ENCODE measurements at regions not wholly inside any gene's neighbourhood (a gene's known extent, or its start where the extent isn't known, plus 50 kb on each side); places are given as distances from the start of the nearest gene placed in this dataset.

DNA sequence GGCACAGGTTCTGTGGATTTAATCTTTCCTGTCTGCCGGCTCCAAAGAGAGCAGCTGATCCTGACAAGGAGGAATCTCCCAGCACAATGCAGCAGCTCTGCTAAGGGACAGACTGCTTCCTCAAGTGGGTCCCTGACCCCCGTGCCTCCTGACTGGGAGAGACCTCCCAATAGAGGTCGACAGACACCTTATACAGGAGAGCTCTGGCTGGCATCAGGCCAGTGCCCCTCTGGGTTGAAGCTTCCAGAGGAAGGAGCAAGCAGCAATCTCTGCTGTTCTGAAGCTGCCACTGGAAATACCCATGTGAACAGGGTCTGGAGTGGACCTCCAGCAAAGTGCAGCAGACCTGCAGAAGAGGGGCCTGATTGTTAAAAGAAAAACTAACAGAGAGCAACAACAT lies 630.2 kb upstream of the FTMT start:
- FAIRE-seq, result no peak

DNA sequence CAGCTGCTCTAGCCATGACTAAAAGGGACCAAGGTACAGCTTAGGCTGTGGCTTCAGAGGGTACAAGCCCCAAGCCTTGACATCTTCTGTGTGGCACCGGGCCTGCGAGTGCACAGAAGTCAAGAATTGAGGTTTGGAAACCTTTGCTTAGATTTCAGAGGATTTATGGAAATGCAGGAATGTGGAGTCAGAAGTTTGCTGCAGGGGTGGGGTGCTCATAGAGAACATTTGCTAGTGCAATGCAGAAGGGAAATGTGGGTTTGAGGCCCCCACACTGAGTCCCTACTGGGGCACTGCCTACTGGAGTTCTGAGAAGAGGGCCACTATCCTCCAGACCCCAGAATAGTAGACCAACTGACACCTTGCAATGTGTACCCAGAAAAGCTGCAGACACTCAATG lies 624.9 kb upstream of the FTMT start:
- no peak for FAIRE-seq

DNA sequence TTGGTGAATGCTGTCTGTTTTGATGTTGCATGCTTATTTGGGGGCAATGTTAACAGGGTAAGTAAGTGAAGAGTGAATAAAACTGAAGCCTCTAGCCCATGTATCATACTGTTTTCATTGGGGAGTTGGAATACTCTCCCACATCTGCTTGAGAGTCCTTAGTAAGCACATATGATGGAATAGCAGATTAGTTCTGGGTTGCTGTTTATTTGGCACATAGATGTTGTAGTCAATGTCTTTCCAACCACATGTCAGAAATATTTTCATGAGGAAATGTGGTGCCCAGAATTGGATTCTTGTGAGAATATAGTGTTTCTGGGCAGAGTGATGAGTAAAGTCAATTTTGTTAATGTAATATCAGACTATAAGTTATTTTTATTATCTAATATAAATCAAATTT lies 611.7 kb upstream of the FTMT start:
- FAIRE-seq, result no peak

DNA sequence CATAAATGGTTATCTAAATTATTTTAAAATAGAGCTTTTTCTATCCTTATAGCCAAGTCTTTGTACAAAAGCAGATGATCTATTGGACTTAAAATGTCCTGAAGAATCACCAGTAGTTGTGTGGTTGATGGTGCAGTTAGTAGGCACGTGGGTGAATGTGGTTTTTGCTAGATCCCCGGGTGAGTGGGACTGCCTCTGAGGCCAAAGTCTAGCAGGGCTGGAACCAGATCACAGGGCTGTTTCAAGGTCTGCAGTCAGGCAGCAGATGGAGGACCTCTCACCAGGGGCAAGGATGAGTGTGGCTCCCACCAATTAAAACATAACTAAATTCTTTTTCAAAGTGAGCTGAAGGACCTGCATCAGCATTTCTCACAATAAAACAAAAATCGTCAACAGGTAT lies 604.7 kb upstream of the FTMT start:
- no peak for FAIRE-seq

DNA sequence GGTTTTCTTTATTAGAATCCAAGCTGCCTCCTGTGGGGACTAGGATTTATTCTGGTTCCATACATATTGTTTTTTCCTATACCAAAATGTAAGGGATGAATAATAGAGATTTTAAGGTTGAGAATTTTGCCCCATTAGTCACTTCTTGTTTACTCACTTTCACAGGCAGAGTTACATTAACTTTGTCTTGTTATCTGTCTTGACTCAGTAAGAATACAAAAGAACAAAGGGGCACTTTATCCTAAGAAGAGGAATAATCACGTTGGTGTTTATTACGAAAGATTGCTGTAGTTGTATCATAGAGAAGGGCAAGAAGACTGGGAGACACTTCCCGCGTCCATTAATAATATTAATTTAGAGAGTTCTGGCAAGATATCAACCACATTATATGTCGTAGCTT lies 599.7 kb upstream of the FTMT start:
- no peak for FAIRE-seq

DNA sequence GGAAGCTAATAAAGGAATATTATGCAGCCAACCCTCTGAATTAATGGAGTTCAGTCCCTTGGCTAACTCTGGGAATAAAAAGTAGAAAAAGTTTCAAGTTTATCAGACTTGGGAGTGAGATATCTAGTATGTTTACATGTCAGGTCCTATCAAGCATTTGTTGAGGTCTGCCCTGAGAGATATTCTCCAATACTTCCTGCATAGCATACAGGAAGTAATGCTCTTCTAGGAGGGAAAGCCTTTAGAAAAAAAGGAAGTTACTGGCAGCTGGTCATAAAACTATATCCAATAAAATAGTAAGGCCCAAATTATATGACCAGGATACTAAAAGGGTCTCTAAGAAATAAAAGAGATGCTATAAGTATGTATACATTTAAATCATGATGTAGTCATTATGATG lies 594.1 kb upstream of the FTMT start:
- no peak for FAIRE-seq

DNA sequence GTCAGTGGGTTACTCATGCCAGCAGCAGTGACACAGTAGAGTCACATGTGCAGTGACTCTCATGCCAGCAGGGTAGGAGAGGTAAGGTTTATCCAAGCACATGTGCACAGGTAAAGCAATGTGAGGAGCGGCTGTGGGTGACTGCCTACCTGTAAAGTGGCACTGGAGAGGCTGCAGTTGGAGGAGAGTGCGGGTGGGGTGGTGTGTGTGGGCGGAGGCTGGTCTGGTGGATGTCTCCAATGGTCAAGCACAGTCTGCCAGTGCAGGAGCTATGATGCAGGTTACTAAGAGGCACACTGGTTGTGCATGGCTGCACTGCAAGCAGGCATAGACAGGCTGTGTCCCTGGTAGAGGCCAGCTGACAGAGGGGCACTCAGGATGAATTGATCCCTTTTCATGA lies 588.2 kb upstream of the FTMT start:
- FAIRE-seq, result no peak

DNA sequence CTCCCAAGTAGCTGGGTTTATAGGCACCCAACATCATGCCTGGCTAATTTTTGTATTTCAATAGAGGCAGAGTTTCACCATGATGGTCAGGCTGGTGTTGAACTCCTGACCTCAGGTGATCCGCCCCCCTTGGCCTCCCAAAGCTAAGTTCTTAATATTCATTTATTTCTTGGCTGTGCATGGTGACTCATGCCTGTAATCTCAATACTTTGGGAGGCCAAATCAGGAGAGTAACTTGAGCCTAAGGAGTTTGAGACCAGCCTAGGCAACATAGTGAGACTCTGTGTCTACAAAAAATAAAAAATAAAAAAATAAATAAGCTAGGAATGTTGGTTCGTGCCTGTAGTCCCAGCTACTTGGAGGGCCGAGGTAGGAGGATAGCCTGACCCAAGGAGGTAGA lies 587.1 kb upstream of the FTMT start:
- FAIRE-seq, result no peak

DNA sequence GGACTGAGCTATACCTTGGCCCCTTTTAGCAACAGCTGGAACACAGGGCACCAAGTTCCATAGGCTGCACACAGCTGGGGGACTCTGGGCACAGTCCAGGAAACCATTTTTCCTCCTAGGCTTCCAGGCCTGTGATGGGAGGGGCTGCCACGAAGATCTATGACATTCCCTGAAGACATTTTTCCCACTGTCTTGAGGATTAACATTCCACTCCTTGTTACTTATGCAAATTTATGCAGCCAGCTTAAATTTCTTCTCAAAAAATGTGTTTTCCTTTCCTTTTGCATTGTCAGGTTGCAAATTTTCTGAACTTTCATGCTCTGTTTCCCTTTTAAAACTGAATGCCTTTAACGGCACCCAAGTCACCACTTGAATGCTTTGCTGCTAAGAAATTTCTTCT lies 580.1 kb upstream of the FTMT start:
- no peak for FAIRE-seq

DNA sequence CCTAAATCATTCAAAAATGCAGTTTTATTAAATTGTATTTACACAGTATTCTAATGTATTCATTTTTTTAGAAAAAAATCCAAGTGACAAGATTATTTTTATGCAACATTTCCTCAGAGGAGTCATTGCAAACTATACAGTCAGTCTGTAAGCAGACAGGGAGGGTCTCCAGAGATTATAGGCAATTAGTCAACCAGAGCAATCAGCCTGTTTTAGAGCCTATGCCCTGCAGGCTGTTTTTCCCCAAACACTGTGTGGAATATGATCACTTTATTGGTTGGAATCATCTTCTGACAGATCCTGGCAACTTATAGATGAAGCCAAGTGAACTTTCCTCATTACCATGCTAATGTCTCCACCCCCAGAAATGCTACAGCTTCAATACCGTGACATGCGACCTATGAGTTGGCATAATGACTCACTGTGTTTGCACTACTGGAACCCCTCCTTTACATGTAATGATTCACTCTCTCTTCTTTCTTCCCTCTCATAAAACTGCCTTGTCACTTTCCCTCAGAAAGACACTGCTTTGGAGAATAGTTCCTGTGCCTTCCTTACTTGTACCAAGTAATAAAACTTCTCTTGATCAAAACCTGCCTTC lies 577.7 kb upstream of the FTMT start:
- no peak for FAIRE-seq

DNA sequence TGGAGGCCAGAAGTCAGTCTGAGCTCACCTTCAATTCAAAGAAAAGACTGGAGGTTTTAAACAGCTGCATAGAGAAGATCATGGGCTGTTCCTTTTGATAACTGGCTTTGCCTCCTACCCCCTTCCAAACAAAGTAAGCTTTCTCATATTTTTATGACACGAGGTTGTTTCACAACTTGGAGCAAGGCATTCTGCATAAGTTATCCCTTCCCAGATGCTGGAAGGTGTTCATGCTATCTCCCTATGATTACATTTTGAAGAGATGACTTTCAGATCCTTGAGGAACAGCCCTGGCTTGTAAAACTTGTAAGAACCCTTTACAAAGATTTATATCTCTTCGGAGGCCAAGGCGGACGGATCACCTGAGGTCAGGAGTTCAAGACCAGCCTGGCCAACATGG lies 571.9 kb upstream of the FTMT start:
- no peak for FAIRE-seq

DNA sequence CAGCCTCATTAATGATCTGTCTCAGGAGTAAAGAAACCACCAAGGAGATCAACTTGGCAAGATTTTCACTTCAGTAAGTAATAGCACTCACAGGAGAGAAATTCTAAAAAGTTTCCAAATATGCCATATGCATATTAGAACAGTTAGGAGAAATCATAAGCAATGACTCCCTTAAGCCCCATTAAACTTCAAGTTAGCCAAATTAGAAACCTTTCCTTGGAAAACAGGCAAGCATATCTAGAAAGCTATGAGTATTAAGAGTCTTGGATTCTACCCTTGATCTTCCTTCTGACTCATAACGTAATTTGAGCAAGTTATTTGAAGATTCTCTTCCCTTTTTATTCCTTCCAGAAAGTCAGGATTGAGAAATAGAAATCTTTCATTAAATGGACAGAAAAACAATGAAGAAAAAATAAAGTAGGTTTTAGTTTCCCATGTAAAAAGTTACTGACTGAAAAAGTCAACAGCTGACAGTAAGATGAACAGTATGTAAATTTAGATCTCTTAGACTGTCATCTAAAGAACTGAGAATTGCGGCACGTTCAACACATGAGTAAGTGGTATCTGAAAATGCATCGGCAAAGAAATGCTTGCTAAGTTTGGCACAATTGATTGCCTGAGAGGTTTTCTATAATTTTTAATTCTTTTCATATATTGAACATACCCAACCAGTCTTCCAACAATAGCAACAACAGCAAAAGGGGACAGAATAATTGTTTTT lies 565.7 kb upstream of the FTMT start:
- FAIRE-seq, result no peak

DNA sequence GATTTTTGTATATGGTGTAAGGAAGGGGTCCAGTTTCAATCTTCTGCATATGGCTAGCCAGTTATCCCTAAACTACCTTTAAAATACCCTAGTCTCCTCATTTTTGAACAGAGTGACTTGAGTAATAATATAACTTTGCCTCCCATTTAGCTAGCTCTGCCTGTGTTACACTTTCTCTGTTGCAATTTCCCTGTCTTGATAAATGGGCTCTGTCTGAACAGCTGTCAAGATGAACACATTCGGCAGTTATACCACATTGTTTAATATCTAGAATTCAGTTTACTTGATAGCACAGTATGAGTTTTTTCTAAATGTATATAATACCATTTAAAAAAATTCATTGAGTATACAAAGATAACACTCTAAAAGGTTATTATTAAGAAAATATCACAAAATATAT lies 562.9 kb upstream of the FTMT start:
- FAIRE-seq, result no peak

DNA sequence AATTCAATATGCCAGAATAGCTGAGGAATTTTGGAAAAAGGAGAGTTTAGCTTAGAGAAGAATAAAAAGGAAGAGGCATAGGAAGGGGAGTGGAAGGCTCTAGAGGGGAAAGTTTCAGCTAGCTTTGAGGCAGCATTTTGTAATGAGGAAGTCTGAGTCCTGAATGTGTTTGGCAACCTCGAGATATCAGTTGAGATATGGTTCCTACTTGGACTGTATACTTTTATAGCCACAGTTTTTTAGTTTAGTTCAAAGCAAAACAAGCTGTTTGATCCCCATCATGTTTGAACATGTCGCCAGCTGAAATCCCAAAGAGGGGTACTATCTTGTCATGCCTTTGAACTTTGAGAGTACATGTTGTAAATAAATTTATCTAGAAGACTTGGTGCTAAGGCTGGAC lies 559.0 kb upstream of the FTMT start:
- no peak for FAIRE-seq

DNA sequence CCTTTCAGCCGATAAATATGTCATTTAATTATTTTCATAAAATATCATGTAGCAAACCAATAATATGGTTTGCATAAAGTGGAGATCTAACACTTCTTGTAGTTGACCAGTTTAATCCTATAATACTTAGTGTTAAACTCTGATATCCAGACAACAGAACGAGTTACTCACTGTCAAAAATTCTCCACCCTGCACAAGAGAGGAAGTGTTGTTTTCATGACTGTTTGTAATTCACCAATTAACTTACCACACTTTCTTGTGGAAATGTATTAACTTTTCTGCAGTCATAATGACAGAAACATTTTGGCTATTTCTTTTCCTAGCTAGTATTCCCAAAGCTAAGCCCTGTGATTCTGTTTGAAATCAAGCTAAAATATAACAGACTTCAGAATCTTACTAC lies 555.3 kb upstream of the FTMT start:
- FAIRE-seq, result no peak

DNA sequence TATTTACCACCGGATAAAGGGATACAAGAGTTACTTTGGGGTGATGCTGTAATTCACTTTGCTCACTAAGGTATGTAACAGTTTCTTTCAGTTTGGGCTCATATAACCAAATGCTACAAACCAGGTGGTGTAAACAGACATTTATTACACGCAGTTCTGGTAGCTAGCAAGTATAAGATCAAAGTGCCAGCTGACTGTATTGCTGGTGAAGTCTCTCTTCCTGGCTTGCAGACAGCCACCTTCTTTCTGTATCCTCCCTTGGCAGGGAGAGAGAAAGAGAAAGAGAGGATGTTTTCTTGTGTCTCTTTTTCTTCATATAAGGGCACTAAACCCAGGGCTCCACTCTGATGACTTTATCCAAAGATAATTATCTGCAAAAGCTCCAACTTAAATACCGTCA lies 552.5 kb upstream of the FTMT start:
- FAIRE-seq, result no peak

DNA sequence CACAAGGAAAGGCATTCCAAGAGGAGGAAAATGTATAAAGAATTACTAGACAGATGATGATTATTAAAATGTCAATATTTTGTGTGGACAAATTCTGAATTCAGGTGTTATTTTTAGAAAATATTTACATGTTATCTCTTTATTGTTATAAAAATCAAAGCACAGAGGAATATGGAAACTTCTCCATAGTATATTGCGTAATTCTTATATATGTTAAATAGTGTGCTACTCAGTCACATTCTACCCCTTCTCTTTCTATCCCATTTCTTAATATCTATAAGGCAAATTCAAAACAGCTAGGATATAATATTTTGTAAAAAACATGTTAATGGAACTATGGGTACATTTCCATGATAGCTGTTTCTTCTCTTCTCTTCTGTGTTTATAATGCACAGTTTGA lies 546.8 kb upstream of the FTMT start:
- FAIRE-seq, result no peak

DNA sequence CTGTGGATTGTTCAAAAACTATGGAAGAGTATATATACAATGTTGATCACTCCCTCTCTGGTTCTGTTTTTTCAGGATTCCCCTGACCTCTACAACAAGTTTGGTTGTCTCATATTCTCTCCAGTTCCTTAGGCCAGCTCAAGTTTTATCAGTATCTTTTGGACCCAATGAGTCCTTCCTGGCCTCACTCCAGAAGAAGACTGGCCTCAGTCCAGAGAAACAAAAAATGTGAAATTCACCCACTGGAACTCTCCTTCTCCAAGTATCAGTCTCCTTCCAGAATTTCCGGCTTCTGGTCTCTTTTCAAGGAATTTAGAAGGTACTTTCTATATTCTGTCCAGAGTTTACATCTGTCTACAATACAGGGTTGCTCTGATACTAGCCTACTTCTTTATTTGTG lies 537.8 kb upstream of the FTMT start:
- FAIRE-seq, result no peak

DNA sequence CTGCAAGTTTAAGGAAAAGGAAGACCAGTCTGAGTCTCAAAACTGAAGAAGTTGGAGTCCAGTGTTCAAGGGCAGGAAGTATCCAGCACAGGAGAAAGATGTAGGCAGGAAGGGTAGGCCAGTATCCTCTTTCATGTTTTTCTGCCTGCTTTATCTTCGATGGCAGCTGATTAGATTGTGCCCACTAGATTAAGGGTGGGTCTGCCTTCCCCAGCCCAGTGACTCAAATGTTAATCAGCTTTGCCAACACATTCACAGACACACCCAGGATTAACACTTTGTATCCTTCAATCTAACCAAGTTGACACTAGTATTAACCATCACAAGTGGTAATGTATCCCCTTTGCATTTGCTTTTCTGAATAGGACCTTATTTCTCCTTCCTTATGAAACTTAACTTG lies 535.9 kb upstream of the FTMT start:
- FAIRE-seq, result no peak

DNA sequence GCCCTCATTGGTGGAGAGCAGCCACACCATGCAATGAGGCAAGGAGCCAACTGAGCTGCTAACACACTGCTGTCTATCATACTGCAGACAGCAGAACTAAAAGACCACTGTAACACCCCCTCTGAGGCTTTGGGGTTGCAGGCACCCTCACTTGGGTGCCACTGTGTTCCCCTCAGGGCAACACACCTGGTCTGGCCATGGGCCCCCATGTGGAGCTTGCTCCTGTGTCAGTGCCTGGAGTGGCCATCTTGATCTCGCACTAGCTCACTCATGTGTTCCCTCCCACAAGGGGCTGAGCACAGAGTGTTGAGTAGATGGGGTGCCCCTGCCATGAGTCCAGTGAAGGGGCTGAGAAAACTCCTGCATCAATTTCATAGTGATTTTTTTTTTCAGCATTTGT lies 532.4 kb upstream of the FTMT start:
- no peak for FAIRE-seq

DNA sequence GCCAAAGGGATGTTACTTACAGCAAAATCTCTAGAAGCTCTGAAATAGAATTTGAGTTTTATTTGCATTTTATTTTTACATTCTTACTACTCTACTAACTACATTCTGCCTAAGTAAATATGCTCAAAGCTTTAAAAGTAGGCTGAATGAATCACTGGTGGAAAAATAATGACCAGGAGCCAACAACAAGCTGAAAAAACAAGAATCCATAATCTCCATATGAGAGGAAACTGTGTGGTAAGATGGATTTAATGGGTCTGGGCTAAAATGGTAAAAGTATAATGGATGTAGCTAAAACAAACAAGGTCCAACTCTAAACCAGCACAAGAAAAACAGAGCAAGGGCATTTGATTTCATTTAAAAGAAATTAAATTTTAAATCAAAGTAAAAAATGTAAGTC lies 525.8 kb upstream of the FTMT start:
- FAIRE-seq, result no peak

DNA sequence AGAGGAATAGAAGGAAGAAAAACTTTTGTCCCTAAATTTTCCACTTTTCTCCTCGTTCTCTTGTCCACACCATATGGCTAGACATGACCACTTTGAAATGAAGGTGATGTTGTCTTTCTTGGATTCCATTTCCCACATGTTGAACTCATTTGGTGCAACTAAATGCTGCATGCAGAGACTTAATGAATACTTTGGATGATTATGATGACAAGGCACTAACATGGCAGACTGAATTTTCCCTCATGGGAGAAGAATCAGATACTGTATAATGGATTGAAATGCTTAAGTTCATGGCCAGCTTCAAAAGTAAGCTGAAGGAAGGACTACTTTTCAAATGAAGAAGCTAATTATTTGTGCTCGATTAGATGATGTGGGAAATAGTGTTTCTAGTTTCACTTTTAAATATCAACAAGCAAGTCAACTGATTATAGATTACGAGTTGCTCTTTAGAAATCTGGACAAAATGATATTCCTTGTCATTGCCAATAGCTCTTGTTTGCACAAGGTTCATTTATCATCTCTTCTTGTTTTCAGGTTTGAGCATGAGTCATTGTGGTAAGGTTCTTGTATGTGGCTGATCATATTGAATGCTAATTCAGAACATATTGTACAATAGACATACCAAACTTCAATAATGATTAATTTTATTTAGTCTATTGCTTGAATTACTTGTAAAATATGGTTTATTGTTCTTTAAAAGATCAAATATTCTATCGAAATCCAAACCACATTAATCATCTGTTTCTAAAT lies 501.3 kb upstream of the FTMT start:
- FAIRE-seq, result no peak

DNA sequence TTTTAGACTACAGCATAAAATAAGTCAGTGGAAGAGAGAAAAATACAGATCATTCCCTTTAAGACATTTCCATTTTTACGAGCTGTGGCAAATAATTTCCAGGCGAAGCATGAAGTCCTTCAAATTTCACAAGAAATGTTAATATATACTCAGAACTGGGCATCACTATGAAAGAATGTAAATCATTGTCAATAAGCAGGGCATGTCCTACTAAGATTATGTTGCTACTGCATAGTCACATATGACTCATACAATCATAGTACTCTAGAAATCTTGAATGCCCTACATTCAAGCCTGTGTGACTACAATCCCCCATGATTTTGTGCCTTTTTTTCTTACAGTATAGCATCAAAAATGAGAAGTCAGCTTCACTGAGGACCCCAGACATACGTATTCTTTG lies 485.2 kb upstream of the FTMT start:
- no peak for FAIRE-seq

DNA sequence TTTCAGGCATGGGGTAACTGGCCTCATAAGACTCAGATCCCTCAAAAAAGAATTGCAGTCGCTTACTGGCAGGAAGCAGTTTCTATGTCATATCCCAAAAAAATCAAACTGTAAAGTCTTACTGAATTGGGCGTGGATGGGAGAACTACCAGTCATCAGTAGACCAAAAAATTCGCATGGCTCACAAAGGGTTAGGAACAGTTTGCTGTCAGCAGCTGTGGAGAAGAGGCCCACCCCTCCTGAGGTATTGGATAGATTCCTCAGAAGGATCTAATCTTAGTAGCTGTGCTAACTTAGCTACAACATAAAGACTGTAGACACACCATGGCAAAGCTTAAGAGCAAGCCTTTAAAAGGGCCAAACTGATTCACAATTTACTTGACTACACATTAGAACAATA lies 478.3 kb upstream of the FTMT start:
- no peak for FAIRE-seq

DNA sequence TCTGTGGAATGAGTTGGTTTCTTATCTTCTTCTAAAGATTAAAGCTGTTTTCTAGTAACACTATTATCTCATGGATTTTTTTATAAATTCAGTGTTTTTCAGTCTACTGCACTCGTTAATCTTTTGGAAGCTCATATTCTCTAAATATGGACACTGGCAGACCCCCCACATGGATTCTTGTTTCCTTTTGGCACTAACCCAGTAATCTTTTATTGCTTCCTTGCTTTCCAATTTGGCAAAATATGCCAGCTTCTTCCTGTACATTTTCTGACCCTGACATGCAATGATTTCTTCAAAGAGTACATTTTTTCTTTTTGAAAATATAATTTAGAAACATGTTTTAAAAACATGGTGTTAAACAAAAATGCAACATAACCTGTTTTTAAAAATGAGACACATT lies 474.2 kb upstream of the FTMT start:
- no peak for FAIRE-seq

Measured in islet of Langerhans (tissue), 1 donor.